ENCODE measurements at regions not wholly inside any gene's neighbourhood (a gene's known extent, or its start where the extent isn't known, plus 50 kb on each side); places are given as distances from the start of the nearest gene placed in this dataset.

DNA sequence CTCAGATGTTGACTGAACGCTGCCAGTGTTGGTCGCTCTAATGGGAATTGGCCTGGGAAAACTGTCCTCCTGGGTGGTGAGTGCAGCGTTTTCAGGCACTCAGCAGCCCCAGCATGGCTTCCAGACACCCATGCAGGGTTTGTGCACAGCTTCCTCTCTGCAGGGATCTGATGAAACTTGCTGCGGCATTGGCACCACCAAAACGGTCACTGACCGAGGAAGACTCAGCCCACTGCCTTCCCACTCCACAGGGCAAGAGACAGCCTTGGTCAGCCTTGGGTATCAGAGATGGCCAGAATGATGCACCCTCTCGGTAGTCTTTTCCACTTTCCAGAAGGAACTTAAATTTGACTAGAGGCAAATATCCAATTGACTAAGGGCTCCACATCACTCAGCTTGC, 398.9 kb downstream of the IRS2 start:
- no peak for TF ChIP-seq FOXP2 (optimal IDR thresholded peaks at IDR 0.05; ENCODE audit: borderline replicate concordance, extremely low read depth, extremely low read length, insufficient read depth)
- no peak for TF ChIP-seq POLR2AphosphoS5 (IDR thresholded peaks at IDR 0.05; ENCODE audit: low read depth, low read length)
- no peak for TF ChIP-seq TAF1 (IDR thresholded peaks at IDR 0.05; ENCODE audit: borderline replicate concordance, insufficient read depth, low read length)
